GM21526 (cell line): ENCODE measurements at regions not wholly inside any gene's neighbourhood (a gene's known extent, or its start where the extent isn't known, plus 50 kb on each side); places are given as distances from the start of the nearest gene placed in this dataset.
"Not testable (repeated sequence)": the region's sequence is repeated elsewhere in the genome, so short reads cannot be mapped to it uniquely, and the experiment has no call there.

ENCODE experiments used
- ATAC-seq: cut with Tn5 transposase; IDR thresholded peaks from one replicate; pipeline ENCODE4 v1.9.1; 2021; ENCODE audit warnings: moderate library complexity; ENCODE audit not compliant: unreplicated experiment, low FRiP score

DNA sequence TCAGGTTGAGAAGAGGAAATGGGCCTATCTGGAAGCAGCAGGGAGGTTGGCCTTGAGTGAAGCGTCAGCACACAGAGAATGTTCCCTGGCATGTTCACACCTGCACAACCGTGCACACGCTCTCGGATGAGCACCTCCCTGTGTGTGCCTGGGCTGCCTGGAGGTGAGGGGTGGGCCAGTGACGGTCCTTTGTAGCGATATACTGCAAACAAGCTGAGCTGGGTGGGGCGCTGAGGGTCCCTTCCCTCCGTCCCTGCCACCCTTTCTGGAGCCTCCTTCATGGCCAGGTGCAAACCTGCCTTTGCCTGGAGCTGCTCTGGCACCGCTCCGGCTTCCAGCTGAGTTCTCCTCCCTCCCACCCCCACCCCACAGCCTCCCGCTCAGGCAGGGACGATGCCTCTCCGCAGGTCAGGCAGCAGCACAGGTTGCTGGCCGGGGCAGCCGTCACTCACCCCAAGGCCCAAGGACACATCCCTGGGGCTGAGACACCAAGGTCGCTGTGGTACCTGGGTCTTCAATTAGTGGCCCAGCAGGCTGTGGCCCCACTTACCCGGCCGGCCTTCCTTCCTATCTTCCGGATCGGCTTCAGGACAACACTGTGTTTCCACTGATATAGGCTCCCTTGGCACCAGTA, 111.6 kb downstream of the ERMARD start:
- no peak for ATAC-seq

DNA sequence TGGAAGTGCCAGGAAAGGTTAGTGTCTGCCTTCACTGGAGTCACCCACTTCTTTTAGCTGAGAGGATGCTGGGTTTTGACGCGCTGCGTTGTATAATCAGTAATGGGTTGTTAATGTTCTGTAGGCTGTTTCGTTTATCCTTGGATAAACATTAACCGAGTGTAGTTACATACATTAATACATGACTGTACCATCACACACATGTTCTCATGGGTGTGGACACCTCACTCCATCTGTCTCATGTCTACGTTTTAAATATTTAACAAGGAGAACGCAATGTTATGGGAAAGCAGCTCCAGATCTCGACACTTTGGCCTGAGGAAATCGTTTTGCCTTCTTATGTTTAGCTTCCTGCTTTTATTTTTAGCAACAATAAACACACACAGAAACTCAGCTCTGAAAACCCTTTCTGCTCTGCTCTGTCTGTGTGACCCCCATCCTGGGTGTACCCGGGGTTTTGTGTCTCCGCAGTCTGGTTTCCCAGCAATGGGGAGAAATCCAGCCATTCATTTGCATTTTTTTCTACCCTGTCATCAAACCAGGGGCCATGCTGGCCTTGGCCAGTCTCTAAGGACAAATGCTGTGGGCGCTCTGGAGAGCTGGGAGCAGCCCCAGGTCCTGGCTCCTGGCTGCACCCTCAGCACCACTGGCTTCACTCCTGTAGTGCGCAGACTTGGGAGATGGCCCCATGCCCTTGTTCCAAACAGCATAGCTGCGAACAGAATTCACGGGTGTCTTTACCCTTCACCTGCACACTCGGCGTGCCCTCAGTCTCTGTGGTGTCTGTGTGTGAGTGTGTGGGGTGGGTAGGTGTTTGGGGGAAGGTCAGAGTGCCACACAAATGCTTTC, 110.8 kb downstream of the ERMARD start:
- no peak for ATAC-seq

DNA sequence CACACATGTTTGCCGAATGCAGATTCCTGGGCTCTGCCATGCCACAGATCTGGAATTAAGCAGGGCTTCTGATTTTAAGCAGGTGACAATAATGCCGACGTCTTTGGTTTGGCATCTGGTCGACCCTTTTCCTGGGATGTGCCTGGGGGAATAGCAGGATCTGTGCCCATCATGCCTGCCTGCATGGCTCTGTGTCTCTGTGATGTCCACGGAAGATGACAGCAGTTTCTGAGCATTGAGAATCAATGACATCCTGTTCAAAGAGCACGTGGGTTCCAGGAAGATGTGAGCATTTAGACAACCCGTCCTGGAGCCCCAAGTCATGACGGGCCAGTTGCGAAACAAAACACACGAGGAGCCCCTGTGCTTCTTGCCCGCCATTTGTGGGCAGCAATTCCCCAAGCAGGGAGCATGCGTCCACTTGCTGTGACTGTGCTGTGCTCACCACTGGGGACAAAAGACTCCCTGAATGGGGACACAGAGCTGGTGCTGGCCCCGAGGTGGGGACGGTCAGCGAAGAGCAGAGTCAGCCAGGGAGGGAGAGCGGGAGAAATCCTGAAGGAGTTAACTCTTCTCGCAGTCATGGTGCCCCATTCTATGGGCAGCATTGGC, 110.1 kb downstream of the ERMARD start:
- no peak for ATAC-seq

DNA sequence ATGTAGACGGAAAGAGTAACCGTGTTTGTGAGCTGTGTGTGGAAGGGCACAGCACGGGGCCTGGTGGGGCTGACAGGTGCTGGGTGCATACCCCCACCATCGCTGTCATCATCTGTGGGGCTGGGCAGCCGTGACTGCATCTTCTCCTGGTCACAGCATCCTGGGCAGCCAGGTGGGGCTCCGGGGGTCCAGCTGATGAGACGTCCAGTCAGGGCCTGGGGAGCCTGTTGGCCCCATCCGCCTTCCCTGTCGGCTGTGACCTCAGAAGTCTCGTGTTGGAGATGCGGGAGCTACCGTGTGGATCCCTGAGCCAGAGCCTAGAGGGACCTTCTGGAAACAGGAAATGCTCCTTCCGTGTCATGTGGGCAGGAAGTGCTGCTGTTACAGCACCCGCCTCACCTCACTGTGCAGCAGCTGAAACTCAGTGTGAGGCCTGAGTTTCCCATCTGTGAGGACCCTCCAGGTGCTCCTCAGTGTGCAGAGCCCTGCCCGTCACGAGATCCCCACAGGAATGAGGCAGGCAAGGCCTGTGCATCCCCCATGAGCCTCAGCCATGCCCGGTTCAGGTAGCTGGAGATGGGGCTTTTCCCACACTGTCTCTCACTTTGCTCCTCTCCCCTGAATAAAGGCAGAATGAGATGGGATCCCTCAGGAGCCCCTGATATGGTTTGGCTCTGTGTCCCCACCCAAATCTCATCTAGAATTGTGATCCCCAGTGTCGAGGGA, 108.7 kb downstream of the ERMARD start:
- no peak for ATAC-seq

DNA sequence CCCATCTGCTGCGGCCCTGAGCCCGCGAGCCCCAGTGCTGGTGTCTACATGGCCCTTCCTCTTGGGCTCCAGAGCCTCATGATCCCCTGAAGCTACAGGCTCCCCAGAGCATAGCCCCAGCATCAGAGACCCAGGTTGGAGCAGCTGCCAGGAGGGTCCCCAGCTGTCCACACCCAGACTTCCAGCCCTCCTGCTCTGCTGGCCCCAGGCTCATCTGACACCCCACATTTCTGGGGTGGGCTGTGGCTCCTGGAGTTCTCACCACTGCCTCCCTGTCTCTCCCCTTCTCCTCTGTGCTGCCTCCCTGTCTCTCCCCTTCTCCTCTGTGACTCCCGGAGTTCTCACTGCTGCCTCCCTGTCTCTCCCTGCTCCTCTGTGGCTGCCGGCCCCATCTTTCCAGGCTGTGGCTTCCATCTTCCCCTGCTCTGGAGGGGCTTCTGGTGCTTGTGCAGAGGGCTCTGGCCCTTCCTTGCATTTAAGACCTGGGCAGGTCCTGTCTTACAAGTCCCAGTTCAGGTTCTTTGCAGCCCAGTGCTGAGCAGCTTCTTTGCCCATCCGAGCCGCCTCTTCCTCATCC, 108.1 kb downstream of the ERMARD start:
- no peak for ATAC-seq

DNA sequence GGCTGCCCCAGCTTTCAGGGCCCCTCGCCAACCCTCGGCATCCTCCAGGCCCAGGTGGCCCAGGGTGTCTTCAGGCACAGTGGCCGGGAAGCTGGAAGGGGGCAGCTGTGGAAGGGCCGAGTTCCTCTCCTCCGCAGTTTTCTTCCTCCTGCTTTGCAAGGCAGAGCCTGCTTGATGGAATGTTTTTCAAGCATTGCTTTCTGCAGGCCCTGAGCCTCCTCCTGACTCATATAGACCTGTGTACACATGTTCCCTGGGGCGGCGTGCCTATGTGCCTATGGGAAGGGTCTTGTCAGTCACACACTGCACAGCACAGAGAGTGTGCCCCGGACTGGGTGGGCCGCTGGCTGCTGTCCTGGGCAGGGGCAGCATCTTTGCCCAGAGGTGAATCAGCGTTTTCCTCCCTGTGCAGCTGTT, 107.5 kb downstream of the ERMARD start:
- no peak for ATAC-seq

DNA sequence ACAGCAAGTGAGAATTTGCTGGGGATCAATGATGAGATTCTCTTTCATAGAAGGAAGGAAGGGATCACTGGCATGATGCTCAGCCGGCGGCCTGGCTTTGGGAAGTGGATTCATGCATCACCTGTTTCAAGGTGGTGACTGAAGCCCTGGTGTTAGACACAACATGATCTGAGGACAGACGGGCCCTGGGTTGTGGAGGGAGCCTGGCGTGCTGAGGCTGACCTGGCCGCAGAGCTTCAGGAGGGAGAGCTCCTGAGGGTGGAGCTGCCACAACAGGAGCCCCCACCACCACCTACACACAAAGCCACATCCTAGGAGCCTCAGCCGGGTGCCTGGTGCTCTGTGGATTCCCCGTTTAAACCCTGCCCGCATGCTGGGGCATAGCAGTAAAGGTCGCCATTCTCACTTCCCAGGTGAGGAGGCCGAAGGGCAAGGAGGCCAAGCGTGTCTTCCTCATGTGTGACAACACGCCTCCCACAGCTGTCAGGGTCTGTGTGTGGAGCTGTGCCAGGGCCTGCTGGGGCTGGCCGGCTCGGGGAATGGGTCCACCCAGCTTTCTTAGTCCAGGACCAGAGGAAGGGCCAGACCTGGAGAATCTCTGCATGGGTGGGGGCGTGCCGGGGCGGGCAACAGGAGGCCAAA, 107.0 kb downstream of the ERMARD start:
- no peak for ATAC-seq

DNA sequence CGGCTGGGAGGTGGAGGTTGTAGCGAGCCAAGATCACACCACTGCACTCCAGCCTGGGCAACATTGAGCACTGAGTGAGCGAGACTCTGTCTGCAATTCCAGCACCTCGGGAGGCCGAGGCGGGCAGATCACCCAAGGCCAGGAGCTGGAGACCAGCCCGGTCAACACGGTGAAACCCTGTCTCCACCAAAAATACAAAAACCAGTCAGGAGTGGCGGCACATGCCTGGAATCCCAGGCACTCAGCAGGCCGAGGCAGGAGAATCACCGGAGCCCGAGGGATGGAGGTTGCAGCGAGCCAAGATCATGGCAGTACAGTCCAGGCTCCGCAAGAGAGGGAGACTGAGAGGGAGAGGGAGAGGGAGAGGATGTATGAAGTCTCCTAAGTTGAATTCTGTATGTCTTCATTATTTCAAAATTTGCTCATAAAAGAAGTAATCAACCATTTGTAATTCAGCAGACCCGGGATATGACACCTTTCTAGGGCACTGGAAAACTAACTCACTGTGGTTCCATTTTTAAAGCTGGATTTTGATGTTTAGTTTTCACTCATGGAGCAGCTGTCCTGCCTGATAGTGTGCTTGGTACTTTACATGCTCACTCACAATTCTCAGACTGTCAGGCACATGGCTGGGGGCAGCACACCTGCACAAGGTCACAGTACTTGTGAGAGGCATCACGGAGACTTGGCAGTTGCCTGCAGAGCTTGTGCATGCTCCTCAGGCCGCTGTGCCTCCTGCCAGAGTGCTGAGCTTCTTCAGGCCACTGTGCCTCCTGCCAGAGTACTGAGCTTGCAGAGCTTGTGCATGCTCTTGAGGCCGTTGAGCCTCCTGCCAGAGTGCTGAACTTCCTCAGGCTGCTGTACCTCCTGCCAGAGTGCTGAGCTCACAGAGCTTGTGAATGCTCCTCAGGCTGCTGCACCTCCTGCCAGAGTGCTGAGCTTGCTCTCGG, 106.2 kb downstream of the ERMARD start:
- ATAC-seq = no peak

DNA sequence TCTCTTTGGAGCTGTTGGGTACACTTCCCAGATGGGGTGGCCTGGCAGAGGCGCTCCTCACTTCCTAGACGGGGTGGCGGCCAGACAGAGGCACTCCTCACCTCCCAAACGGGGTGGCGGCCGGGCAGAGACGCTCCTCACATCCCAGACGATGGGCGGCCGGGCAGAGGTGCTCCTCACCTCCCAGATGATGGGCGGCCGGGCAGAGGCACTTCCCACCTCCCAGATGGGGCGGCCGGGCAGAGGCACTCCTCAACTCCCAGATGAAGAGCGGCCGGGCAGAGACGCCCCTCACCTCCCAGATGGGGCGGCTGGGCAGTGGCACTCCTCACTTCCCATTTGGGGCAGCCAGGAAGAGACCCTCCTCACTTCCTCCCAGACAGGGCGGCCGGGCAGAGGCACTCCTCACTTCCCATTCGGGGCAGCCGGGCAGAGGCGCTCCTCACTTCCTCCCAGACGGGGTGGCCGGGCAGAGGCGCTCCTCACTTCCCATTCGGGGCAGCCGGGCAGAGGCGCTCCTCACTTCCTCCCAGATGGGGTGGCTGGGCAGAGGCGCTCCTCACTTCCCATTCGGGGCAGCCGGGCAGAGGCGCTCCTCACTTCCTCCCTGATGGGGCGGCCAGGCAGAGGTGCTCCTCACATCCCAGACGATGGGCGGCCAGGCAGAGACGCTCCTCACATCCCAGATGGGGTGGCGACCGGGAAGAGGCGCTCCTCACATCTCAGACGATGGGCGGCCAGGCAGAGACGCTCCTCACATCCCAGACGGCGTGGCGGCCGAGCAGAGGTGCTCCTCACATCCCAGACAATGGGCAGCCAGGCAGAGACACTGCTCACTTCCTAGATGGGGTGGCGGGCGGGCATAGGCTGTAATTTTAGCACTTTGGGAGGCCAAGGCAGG, 105.3 kb downstream of the ERMARD start:
- ATAC-seq = not testable (repeated sequence)

DNA sequence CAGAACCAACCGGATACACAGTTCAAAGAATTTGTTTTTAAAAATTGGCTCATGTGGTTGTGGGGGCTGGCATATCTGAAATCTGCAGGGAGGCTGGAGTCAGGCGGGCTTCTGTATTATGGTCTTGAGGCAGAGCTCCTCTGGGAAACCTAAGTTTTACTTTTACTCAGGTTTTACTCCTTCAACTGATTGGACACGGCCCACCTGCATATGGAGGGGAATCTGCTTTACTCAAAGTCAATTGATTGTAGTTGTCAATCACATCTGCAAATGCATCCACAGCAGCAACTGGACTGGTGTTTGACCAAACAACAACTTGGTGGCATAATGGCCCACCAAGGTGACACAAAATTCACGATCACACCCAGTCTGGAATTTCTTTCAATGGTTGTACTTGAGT, 103.4 kb downstream of the ERMARD start:
- ATAC-seq = no peak

DNA sequence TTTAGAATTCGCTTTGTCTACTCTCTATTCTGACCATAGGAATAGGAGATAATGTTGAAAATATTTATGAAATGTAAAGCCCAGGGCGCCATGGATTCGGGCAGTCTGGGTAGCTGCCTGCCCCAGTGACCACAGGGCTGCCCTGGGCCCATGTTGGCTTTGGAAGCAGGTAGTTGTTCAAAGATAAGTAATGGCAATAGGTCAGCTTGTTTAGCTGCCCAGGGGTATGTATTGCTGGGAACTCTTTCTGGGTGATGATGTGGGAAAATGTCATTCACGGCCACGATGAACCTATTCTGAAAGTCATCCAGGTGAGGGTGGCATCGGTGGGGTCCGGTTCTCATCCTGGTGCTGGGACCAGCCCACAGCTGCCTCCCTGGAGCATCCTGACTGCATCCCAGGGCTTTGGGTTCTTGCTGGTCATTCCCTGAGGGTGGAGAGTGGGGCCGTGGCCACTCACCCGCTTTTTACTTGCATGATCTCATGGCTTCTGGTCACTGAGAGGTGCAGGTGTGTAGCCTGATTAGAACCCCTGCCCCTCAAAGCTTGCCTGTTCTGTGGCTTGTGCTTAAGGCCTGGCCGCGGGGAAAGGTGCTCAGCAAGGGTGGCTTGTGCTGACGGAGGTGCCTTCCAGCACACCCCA, 102.8 kb downstream of the ERMARD start:
- no peak for ATAC-seq

DNA sequence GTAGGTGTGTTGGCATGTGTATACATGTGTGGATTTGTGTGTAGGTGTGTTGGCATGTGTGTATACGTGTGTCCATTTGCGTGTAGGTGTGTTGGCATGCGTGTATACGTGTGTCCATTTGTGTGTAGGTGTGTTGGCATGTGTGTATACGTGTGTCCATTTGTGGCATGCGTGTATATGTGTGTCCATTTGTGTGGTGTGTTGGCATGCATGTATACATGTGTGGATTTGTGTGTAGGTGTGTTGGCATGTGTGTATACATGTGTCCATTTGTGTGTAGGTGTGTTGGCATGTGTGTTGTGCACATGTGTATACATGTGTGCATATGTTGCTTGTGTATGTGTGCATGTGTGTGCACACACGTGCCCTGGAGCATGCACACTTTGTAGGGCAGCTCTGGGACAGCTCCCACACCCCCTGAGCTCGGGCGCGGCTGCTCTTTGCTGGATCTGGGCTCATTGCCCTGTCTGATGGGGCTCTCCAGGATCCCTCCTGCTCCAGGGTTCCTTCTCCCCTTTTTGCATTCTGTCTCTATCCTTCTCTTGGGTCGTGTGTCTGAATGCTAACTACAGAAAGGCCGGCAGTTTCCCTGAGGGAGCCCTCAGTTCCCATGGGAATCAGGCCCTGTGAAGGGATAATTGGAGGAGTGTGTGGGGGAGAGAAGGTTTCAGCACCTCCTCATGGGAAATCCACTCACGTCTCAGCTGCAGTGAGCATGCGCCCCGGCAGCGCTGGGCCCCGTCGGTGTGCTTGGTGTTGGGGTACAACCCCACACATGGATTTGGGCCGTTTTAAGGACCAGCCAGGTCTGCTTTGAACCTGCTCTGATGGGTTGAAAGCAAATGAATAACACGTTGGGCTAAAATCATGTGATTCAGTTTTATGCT, 102.0 kb downstream of the ERMARD start:
- ATAC-seq = no peak

DNA sequence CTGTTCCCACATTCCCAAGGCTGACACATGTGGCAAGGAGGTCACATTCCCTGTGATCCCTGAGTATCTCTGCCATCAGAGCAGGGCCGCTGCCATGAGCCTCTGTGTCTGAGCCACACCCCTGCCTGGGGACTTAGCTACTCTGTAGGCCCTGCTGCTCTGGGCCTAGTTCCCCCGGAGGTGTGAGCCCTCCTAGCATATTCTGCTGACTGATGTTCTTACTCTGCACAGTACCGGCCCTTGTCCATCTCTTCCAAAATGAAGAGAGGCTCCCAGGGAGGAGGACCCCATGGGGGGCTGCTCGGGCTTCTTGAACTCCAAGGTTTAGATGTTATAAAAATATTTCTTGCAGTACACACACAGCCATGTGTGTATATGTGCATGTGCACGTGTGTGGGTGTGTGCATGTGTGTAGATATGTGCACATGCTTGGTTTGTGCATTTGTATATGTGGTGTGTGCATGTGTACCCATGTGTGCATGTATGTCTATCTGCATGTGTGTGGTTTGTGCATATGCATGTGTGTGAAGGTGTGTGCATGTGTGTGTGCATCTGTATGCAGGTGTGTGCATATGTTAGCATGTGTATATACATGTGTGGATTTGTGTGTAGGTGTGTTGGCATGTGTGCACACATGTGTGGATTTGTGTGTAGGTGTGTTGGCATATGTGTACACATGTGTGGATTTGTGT, 101.2 kb downstream of the ERMARD start:
- no peak for ATAC-seq

DNA sequence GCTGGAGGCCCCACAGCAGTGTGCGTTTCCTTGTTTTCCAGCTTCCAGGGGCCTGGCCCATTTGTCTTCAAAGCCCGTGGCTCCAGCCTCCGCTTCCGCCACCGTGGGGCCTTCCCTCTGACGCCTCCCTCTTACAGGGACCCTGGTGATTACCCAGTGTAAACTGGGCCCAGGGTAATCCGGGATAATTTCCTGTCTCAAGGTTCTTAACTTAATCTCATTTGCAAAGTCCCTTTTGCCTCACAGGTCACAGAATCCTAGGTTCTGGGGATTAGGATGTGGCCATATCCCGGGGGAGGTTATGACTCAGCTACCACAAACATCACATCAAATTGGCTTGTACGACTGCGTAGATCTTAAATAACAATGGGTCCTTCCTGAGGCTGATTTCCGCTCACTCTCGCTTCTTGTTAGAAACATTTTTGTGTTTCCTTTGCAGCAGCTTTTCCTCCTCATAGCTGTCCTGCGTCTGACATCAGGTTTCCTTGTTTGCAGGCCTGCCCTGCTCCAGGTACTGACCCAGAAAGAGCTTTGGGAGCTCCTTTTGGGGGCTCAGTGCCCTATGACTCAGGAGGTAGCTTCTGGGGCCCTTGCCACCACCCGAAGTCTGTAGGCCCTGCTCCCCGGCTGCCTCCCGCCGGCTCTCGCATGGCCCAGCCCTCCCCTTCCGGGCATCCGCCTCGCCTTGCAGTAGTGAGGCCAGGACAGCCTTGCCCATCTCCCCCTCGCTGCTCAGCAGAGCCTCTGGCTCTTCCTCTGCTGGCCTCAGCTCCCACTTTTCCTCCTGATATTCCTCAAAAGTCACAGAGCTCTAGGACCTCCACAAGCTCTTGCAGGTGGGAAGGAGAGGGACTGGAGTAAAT, 100.5 kb downstream of the ERMARD start:
- ATAC-seq = no peak

DNA sequence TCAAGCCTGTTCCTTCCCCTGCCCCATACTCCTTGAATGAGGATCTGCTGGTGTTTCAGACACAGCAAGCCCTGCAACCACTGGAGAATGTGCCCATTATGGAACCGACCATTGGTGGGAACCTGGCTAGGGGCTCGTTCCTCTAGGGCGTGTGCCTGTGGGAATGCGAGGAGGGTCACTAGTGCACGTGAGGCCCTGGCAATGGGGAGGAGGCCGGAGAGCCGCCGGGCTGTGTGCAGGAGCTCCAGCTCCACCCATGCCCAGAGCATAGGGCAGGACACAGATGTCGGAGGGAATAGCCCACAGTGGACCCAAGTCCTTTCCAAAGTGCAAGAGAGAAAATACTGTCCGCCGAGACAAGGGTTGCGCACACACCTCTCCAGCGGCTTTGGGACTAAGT, 99.3 kb downstream of the ERMARD start:
- ATAC-seq = no peak
